ENCODE measurements at regions not wholly inside any gene's neighbourhood (a gene's known extent, or its start where the extent isn't known, plus 50 kb on each side); places are given as distances from the start of the nearest gene placed in this dataset.

DNA sequence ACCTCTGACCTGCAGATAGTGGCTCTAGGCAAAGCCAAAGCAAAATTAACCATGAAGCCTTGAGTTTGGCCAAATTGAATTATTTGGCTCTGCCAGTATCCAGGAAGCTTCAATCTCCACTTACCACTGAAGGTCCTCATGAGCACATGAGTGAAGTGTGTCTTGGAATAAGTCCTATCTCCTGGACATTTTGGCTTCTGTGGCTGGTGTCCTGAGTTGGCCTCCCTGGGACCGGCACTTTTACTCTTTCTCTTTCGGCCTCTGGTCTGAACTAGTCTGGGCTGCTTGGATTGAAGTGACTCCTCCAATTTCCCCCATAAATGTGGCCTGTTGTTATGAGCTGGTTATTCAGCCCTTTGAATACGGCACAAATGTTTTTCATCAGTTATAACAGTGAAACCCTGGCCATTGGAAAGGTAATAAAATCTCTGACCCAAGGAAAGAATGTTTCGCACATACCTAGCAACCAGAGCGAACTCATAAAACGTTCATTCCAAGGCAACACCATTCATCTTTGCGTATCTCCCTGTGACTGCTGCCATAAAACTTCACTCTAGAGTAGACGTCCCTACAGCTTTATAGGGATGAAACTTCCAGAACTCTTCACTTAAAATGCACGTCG is 216.4 kb downstream of the LPIN1 start:
- TF ChIP-seq POLR2AphosphoS5 (IDR thresholded peaks at IDR 0.05; ENCODE audit: low read depth, low read length) (no peak), REST (IDR thresholded peaks at IDR 0.05; ENCODE audit: insufficient read depth in 1 of 2, low read depth in 2 of 2, low read length in 1 of 2) (no peak), SIN3A (IDR thresholded peaks at IDR 0.05; ENCODE audit: borderline replicate concordance, insufficient read depth, low read depth, low read length) (no peak)
- TF ChIP-seq, protein P1, sequence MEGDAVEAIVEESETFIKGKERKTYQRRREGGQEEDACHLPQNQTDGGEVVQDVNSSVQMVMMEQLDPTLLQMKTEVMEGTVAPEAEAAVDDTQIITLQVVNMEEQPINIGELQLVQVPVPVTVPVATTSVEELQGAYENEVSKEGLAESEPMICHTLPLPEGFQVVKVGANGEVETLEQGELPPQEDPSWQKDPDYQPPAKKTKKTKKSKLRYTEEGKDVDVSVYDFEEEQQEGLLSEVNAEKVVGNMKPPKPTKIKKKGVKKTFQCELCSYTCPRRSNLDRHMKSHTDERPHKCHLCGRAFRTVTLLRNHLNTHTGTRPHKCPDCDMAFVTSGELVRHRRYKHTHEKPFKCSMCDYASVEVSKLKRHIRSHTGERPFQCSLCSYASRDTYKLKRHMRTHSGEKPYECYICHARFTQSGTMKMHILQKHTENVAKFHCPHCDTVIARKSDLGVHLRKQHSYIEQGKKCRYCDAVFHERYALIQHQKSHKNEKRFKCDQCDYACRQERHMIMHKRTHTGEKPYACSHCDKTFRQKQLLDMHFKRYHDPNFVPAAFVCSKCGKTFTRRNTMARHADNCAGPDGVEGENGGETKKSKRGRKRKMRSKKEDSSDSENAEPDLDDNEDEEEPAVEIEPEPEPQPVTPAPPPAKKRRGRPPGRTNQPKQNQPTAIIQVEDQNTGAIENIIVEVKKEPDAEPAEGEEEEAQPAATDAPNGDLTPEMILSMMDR (IDR thresholded peaks at IDR 0.05), result no peak

All from Panc1 (cell line).